Activated CD4-positive, alpha-beta T cell treated with anti-CD3 and anti-CD28 coated beads for 36 hours (primary cell): ENCODE measurements at regions not wholly inside any gene's neighbourhood (a gene's known extent, or its start where the extent isn't known, plus 50 kb on each side); places are given as distances from the start of the nearest gene placed in this dataset.

Experiments
- ATAC-seq: fragments of 200-7000 bp; cut with Tn5 transposase; one replicate; pipeline ENCODE4 v1.10.0; 2021; ENCODE audit warnings: mild to moderate bottlenecking, moderate library complexity
- CTCF ChIA-PET: fragments of 350-600 bp; sonication (Branson Sonifier 250); formaldehyde crosslinking; loops from one replicate; lab custom pipeline; 2021; ENCODE audit warnings: antibody characterized with exemption; lab: Charles Lee
- POLR2A ChIA-PET: fragments of 350-600 bp; sonication (Branson Sonifier 250); formaldehyde crosslinking; loops from one replicate; lab custom pipeline; 2021; ENCODE audit warnings: antibody characterized with exemption, inconsistent platforms; lab: Charles Lee
- DNase-seq: peaks from one replicate; pipeline ENCODE4 v3.0.0-alpha.2; 2020
- H3K27ac Mint-ChIP-seq: one replicate; pipeline ENCODE4 v1.8.0; 2021; ENCODE audit warnings: mixed read lengths
- H3K27me3 Mint-ChIP-seq: one replicate; pipeline ENCODE4 v1.8.0; 2021; ENCODE audit warnings: mixed read lengths
- H3K36me3 Mint-ChIP-seq: one replicate; pipeline ENCODE4 v1.8.0; 2021; ENCODE audit warnings: low read depth, mixed read lengths
- H3K4me1 Mint-ChIP-seq: one replicate; pipeline ENCODE4 v1.8.0; 2021; ENCODE audit warnings: mixed read lengths
- H3K4me3 Mint-ChIP-seq: one replicate; pipeline ENCODE4 v1.8.0; 2021; ENCODE audit warnings: mild to moderate bottlenecking, moderate library complexity, mixed read lengths
- H3K9me3 Mint-ChIP-seq: one replicate; pipeline ENCODE4 v1.8.0; 2021; ENCODE audit warnings: low read depth, mixed read lengths
- intact Hi-C, 2 experiments: fragments of 100-400 bp; cut with DNase I in 1 of 2; cut with micrococcal nuclease in 1 of 2; formaldehyde crosslinking; loops; one replicate each; pipeline versions ENCODE4 v1.14.2 to v1.15.1; 2022 to 2024; cut with DNase I, micrococcal nuclease

- ChIA-PET POLR2A (no interaction called here), CTCF (interaction anchor here (0.5 kb wide), 1 partner anchor 139 kb away, joined by 5 read pairs; no protein-coding TSS in a partner anchor)
- Mint-ChIP-seq H3K9me3 (no peaks in the 10 kb centered on the region), H3K36me3 (no peaks in the 10 kb centered on the region), H3K4me1 (no peaks in the 10 kb centered on the region), H3K27me3 (peaks cover 8% of the 10 kb centered on the region), H3K4me3 (no peak overlapping the region), H3K27ac (no peak overlapping the region)
- no peak for ATAC-seq
- intact Hi-C loops = no loop called here
- DNase-seq = no peak
Measured at GRCh38 chr13:47129461-47129860, 232.6 kb upstream of the HTR2A start.

GRCh38 chr13:47126432-47126831 lies 229.6 kb upstream of the HTR2A start:
- intact Hi-C loops = no loop called here

GRCh38 chr13:47121092-47121763 lies 224.4 kb upstream of the HTR2A start:
- Mint-ChIP-seq H3K4me1 (no peaks in the 10 kb centered on the region), H3K4me3 (no peak overlapping the region), H3K9me3 (no peaks in the 10 kb centered on the region), H3K27ac (no peak overlapping the region), H3K27me3 (peaks cover 2% of the 10 kb centered on the region), H3K36me3 (no peaks in the 10 kb centered on the region)
- ChIA-PET POLR2A (interaction anchor here (0.7 kb wide), 1 partner anchor 92 kb away, joined by 5 read pairs; no protein-coding TSS in a partner anchor), CTCF (no interaction called here)
- DNase-seq (no peak), ATAC-seq (no peak)
- intact Hi-C loops = no loop called here

More at GRCh38 chr13:47126432-47126831, 229.6 kb upstream of the HTR2A start:
- H3K9me3 Mint-ChIP-seq = no peaks in the 10 kb centered on the region
- no peak overlapping the region for H3K27ac Mint-ChIP-seq
- no peak for ATAC-seq
- CTCF ChIA-PET = no interaction called here
- H3K4me1 Mint-ChIP-seq = no peaks in the 10 kb centered on the region
- H3K27me3 Mint-ChIP-seq = peaks cover 5% of the 10 kb centered on the region
- POLR2A ChIA-PET = no interaction called here
- no peaks in the 10 kb centered on the region for H3K36me3 Mint-ChIP-seq
- no peak for DNase-seq
- H3K4me3 Mint-ChIP-seq = no peak overlapping the region

GRCh38 chr13:47120282-47120681 lies 223.4 kb upstream of the HTR2A start:
- POLR2A ChIA-PET = no interaction called here
- ATAC-seq (no peak), DNase-seq (no peak)
- intact Hi-C loops = no loop called here
- Mint-ChIP-seq H3K4me3 (no peak overlapping the region), H3K27me3 (peaks cover 2% of the 10 kb centered on the region), H3K36me3 (no peaks in the 10 kb centered on the region), H3K4me1 (no peaks in the 10 kb centered on the region), H3K9me3 (no peaks in the 10 kb centered on the region), H3K27ac (no peak overlapping the region)
- CTCF ChIA-PET = no interaction called here

GRCh38 chr13:47119575-47120235 lies 222.9 kb upstream of the HTR2A start:
- DNase-seq (no peak), ATAC-seq (no peak)
- Mint-ChIP-seq H3K27me3 (peaks cover 2% of the 10 kb centered on the region), H3K4me1 (no peaks in the 10 kb centered on the region), H3K36me3 (no peaks in the 10 kb centered on the region), H3K4me3 (no peak overlapping the region), H3K27ac (no peak overlapping the region), H3K9me3 (no peaks in the 10 kb centered on the region)
- intact Hi-C loops = no loop called here
- ChIA-PET CTCF (no interaction called here), POLR2A (no interaction called here)

- Mint-ChIP-seq H3K36me3 (no peaks in the 10 kb centered on the region), H3K4me1 (no peaks in the 10 kb centered on the region), H3K9me3 (no peaks in the 10 kb centered on the region), H3K4me3 (no peak overlapping the region), H3K27ac (no peak overlapping the region), H3K27me3 (peaks cover 2% of the 10 kb centered on the region)
- ATAC-seq (no peak), DNase-seq (no peak)
- intact Hi-C loops = no loop called here
- ChIA-PET CTCF (no interaction called here), POLR2A (no interaction called here)
Measured at GRCh38 chr13:47117268-47117667, 220.4 kb upstream of the HTR2A start.

- DNase-seq = no peak
- no peak overlapping the region for H3K4me3 Mint-ChIP-seq
- ChIA-PET POLR2A (interaction anchor here (0.6 kb wide), 1 partner anchor 77 kb away, joined by 5 read pairs; no protein-coding TSS in a partner anchor), CTCF (no interaction called here)
- peaks cover 5% of the 10 kb centered on the region for H3K4me1 Mint-ChIP-seq
- H3K36me3 Mint-ChIP-seq = no peaks in the 10 kb centered on the region
- intact Hi-C loops = no loop called here
- no peaks in the 10 kb centered on the region for H3K9me3 Mint-ChIP-seq
- no peak for ATAC-seq
- H3K27ac Mint-ChIP-seq = no peak overlapping the region
- no peaks in the 10 kb centered on the region for H3K27me3 Mint-ChIP-seq
Measured at GRCh38 chr13:47114030-47114429, 217.2 kb upstream of the HTR2A start.

GRCh38 chr13:47112903-47113299 lies 216.0 kb upstream of the HTR2A start:
- Mint-ChIP-seq H3K36me3 (no peaks in the 10 kb centered on the region), H3K27me3 (no peaks in the 10 kb centered on the region), H3K4me1 (peaks cover 8% of the 10 kb centered on the region), H3K4me3 (no peak overlapping the region), H3K27ac (no peak overlapping the region), H3K9me3 (no peaks in the 10 kb centered on the region)
- DNase-seq (no peak), ATAC-seq (no peak)
- intact Hi-C loops = no loop called here
- ChIA-PET CTCF (interaction anchor here (0.7 kb wide), 1 partner anchor 113 kb away, joined by 3 read pairs; no protein-coding TSS in a partner anchor), POLR2A (no interaction called here)

- H3K4me1 Mint-ChIP-seq = peaks cover 8% of the 10 kb centered on the region
- H3K27ac Mint-ChIP-seq = no peak overlapping the region
- H3K9me3 Mint-ChIP-seq = no peaks in the 10 kb centered on the region
- H3K27me3 Mint-ChIP-seq = no peaks in the 10 kb centered on the region
- no peaks in the 10 kb centered on the region for H3K36me3 Mint-ChIP-seq
- intact Hi-C loops = no loop called here
- DNase-seq = no peak
- ChIA-PET POLR2A (no interaction called here), CTCF (interaction anchor here (0.7 kb wide), 1 partner anchor 112 kb away, joined by 3 read pairs; no protein-coding TSS in a partner anchor)
- no peak for ATAC-seq
- H3K4me3 Mint-ChIP-seq = no peak overlapping the region
Measured at GRCh38 chr13:47112205-47112902, 215.5 kb upstream of the HTR2A start.

- no peaks in the 10 kb centered on the region for H3K9me3 Mint-ChIP-seq
- CTCF ChIA-PET = no interaction called here
- POLR2A ChIA-PET = no interaction called here
- no peak overlapping the region for H3K4me3 Mint-ChIP-seq
- H3K4me1 Mint-ChIP-seq = peaks cover 8% of the 10 kb centered on the region
- H3K27me3 Mint-ChIP-seq = no peaks in the 10 kb centered on the region
- ATAC-seq (no peak), DNase-seq (no peak)
- no peaks in the 10 kb centered on the region for H3K36me3 Mint-ChIP-seq
- intact Hi-C loops = no loop called here
- H3K27ac Mint-ChIP-seq = no peak overlapping the region
Measured at GRCh38 chr13:47111499-47111898, 214.6 kb upstream of the HTR2A start.

- no peaks in the 10 kb centered on the region for H3K27me3 Mint-ChIP-seq
- ATAC-seq (no peak), DNase-seq (no peak)
- ChIA-PET CTCF (no interaction called here), POLR2A (no interaction called here)
- H3K4me3 Mint-ChIP-seq = no peak overlapping the region
- no peak overlapping the region for H3K27ac Mint-ChIP-seq
- intact Hi-C loops = no loop called here
- H3K4me1 Mint-ChIP-seq = peaks cover 8% of the 10 kb centered on the region
- no peaks in the 10 kb centered on the region for H3K9me3 Mint-ChIP-seq
- H3K36me3 Mint-ChIP-seq = no peaks in the 10 kb centered on the region
Measured at GRCh38 chr13:47110833-47111240, 214.0 kb upstream of the HTR2A start.
